ENCODE measurements at regions not wholly inside any gene's neighbourhood (a gene's known extent, or its start where the extent isn't known, plus 50 kb on each side); places are given as distances from the start of the nearest gene placed in this dataset.

- no peak for TF ChIP-seq CTCF (IDR thresholded peaks at IDR 0.05)
- TF ChIP-seq POLR2A (IDR thresholded peaks at IDR 0.05): no peak
These were observed 456.8 kb downstream of the SETD4 start for GRCh38 chr21:35603494-35603893.
